SKM-1 treated with dmso at 0.1 percent for 144 hours (cell line): ENCODE measurements at regions not wholly inside any gene's neighbourhood (a gene's known extent, or its start where the extent isn't known, plus 50 kb on each side); places are given as distances from the start of the nearest gene placed in this dataset.

ENCODE experiments used
- DNase-seq: peaks from one replicate; lab custom pipeline; 2025; ENCODE audit not compliant: unreplicated experiment; lab: John Stamatoyannopoulos, UW

DNA sequence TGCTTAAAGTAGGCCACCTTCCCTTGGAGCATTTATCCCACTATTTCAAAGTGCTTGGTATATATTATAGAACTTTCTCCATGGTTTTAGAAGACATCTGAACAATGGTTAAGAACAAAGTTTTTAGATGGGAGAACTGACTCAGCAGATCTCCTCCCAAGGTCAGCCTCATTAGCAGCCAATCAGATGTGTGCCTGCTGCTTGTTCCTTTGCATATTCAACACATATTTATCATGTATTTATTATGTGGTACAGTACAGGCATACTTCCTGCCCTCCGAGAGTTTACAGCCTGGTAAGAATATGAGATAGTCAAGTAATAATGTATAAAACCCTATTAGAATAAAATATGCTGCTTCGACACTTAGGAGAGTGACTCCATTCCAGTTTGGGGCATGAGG is 120.1 kb upstream of the NRP1 start:
- no peak for DNase-seq

DNA sequence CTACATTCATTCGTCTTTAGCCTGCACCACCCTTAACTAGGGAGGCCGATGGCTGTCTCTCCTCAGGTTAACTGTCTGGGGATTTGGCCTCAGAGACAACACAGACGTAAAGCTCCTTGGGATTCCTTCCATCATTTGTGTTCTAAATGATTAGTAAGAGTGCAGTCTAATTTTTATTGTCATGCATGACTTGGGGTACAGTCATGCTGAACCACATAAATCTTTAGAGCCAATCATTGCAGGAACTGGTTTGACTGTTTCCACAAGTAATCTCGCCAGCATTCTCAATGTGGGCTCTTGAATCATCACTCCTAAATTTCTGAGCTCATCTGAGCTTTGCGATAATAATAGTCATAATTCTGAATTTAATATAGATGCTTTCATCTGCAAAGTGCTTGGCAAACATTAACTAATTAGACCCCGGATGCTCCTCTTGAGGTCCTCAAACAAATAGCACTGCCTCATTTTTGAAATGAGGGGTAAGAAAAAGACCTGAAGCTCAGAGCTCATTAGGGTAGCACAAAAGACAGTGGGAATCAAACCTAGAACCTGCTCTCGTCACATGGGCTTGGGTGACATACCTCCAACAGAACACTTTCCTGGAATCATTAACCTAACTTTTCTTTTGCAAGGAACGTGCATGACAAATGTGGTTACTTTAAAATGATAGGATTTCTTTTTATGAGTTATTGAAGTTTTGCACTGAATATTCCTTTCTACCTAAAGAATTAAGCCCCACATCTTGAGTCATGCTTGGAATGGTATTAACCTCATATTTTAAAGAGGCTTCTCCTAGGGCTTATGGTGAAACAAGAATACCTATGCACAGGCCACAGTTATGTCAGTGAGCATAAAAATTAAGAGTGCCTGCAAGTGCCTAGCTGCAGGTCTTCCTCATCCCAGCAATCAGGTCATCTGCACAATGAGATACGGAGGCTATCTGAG is 118.9 kb upstream of the NRP1 start:
- no peak for DNase-seq

- DNase-seq: no peak
Observed at GRCh38 chr10:33448421-33449140, 114.1 kb upstream of the NRP1 start.

- no peak for DNase-seq
Observed at GRCh38 chr10:33441561-33441960, 107.1 kb upstream of the NRP1 start.

DNA sequence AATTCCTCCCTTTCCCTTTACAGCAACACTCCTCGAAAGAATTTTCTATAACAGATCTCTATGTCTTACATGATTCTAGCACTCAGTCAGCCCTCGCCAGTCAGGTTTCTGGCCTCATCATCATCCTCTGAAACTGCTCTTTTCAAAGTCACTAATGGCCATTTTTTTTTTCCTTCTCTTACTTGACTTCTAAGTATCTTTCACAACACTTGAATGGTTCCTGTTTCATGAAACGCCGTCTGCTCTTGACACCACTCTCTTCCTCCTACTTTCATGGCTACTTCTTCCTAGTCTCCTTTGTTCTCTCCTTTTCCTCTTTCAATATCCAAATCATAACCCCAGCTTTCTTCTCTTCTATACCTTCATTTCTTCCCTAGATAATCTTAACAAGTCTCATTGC is 100.5 kb upstream of the NRP1 start:
- peak; percentile 55 for DNase-seq

DNA sequence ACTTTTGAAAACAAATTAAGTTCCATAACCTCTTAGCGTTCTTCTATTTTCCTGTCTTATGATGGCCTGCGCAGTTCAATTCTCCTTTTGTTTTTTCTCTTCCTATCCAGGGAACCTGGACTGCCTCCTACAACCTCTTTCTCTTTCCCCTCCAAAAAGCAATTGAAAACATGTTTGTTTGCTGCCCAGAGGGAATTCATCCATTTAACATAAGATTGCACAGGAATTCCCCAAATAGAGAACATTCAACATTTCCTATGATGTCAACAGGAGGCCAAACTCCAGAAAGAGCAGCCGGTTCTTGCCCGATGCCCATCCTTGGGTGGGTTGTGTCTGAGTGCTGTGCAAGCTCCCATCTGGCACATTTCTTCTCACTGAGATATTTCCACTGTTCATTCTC is 94.2 kb upstream of the NRP1 start:
- DNase-seq: no peak

DNA sequence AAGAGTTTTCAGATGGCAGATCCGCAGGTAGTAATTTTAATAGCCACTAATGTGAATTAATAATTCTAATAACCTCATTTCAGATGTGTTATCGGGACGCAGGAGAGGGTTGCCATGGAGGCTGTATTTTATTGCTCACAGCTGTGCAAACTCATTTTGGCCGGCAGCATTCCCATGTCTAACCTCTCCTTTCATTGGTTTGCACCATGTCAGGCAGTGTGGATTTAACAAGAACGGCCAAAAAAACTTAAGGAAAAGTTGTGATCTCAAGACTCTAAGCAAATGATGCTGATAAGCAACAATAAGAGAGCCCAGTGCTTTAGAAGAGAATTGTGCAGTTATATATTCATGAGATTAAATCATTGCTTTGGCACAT is 88.7 kb upstream of the NRP1 start:
- no peak for DNase-seq

DNA sequence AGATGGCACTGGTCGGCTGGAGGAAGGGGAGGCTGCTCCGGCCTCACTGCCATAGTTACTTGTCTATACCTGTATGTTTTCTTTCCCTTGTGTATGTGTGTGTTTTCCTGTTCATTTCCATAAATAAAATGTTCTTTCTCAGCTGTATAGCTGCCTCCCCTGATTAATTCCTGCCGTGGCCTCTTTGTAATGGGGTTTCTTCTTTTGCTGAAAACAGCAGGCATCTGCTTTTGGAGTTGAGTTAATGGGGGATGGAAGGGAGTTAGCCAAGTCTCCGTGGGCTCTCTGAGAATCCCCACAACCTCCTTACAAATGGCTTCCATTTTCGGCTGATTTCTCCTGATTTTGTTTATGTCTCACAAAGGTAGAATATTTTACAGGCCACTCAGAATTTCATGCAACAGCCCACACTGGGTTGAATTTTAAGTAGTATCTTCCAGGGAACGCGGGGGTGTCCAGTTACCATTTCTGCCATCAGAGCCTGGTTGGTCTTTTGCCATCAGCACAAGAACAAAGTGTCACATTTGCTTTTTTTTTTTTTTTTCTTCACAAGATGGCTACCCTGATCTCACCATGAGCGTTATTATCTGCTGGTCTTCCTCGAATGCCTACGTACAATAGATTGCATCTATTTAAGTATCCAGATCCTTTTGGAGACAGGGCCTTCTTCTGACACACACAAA is 88.1 kb upstream of the NRP1 start:
- no peak for DNase-seq

DNA sequence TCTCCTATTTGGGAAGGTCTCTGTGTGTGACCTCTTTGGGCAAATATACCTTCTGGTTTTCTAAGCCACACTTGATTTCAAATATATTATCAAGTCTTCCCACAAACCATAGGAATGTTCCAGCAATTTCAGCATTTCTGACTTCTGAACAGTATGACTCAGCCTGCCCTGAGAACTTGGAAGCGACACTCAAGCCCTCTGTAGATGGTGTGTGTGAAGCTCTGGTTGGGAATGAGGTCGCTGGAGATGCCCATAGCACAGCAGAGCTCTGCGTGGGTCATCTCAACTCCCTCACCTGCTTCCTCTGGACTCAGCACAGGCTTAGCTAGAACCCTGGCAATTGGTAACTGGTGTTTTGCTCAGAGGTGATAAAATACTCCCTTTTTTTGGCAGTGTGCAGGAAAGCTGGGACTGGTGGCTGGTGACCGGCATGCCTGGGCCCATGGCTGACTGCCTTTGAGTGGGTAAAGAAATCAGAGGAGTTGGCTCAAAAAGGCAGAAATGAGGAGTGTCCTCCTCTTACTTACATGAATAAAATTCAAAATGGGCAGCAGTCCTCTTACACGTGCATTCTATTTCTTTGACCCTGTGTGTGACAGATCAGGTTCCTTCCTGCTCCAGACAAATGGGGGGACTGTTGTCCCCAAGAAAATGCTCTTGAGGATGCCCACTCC is 87.5 kb upstream of the NRP1 start:
- no peak for DNase-seq

DNA sequence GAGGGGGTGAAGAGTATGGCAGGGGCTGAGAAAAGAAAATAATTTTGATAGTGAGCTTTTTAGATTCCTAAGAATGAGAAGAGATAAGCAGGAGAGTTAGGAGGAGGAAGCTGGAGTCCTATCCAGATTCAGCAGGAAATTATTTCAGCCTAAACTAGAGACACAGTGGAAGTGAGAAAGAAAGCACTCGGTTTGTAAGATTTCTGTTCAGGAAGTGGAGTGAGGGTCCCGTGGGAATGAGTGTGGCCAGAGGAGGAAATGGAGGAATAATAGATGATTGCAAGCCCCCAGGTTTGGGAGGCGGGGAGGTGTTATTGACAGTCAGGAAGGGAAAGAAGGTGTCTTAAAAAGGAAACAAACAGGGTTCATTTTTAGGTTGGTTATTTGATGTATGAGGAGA is 84.8 kb upstream of the NRP1 start:
- no peak for DNase-seq

GRCh38 chr10:33418301-33418700 is 83.8 kb upstream of the NRP1 start:
- DNase-seq: no peak

GRCh38 chr10:33416691-33417090 is 82.2 kb upstream of the NRP1 start:
- DNase-seq: no peak

- DNase-seq: no peak
Observed at GRCh38 chr10:33416209-33416608, 81.7 kb upstream of the NRP1 start.

- DNase-seq: no peak
Observed at GRCh38 chr10:33414841-33415240, 80.4 kb upstream of the NRP1 start.

DNA sequence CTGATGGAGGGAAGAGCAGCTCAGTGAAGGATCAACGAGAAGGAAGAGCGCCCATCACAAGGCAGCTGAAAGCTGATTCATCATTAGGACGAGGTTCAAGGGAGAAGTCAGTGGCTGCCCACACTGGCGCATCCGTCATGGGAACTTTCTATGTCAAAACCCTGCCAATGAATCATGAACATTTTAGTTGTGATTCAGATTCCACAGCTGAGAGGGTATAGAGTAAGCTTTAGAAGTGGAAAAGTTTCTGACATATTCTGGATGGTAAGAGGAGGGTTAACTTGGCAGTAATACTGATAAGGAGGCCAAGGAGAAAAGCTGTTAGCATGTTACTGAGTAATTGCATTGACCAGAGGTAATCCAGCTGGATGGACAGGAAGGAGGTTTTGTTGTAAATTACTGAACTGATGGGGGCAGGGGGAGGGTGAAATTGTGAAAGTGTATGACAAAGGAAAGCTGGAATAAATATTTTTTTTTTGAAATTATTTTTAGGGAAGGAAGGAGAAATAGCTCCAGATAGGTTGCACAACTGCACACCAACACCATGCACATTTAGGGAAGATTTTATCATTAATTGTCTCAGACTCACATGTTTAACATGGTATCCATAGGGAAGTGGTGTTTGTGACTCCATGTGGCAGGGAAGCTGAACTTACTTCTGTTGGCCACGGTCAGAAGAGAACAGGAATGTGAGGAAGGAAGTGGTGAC is 78.3 kb upstream of the NRP1 start:
- no peak for DNase-seq

DNA sequence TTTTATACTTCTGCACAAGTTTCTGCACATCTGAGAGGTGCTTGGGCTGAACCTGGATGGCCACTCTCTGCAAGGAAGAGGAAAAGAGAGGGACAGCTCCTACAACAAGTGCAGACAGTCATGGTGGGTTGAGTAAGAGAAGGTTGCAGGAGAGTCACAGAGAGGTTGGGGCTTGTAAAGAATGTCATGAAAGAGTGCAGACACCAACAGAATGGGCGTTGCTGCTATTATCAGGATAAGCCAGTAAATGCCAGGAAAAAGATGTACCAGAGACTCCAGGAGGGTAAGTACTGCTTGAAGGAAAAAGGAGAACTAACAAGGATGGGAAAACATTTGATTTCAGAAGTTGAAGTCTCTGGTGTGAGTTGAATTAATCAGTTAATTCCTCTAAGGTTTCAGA is 77.8 kb upstream of the NRP1 start:
- DNase-seq: no peak

DNA sequence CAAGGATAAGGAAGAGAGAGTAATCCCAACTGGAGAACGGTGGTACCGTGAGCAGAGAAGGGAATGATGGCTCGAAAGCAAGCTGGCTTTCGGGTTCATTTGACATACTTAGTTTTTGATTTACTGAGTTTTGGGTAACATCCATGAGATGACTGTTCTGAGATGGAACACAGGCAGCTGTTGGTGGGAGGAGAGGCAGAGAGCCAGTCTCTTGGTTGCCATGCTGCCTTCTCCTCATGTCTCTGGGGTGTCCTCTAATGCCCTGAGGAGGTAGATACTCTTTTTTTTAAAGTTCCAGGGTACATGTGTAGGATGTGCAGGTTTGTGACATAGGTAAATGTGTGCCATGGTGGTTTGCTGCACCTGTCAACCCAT is 76.4 kb upstream of the NRP1 start:
- no peak for DNase-seq

DNA sequence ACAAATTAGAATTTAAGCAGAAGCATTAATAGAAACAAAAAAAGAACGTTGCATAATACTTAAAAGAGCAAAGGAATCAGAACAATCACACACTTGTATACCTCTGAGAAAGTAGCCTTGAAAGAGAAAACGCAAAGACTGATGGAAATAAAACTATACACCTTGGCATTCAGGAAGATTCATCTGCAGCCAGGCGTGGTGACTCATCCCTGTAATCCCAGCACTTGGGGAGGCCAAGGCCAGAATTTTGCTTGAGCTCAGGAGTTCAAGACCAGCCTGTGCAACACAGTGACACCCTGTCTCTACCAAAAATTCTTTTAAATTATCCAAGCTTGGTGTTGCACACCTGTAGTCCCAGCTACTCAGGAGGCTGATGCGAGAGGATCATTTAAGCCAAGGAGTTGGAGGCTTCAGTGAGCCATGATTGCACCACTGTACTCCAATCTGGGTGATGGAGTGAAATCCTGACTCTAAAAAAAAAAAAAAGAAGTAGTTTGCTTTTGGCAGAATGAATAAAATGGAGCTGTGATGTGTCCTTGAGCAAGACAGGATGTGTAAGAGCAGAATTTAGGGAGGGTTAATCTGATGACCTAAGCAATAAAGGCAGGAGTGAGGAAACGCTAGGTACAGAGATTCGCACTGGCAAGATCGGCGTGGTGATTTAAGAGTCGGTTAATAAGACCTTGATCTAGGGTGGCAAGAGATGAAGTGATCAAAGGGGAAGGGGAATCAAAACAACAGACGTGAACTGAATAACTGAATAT is 75.8 kb upstream of the NRP1 start:
- DNase-seq: no peak

DNA sequence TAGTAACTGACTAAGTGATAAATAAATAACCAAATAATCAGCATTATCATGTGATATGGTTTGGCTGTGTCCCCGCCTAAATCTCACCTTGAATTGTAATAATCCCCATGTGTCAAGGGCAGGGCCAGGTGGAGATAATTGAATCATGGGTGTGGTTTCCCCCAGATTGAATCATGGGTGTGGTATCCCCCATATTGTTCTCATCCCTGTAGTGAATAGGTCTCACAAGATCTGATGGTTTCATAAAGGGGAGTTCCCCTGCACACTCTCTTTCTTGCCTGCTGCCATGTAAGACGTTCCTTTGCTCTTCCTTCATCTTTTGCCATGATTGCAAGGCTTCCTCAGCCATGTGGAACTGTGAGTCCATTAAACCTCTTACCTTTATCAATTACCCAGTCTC is 72.1 kb upstream of the NRP1 start:
- no peak for DNase-seq
